SU-DHL-6 (cell line): ENCODE measurements at regions not wholly inside any gene's neighbourhood (a gene's known extent, or its start where the extent isn't known, plus 50 kb on each side); places are given as distances from the start of the nearest gene placed in this dataset.

ENCODE experiments used
- CTCF ChIP-seq: fragments of 200-600 bp; sonication (generic); IDR thresholded peaks from one replicate; pipeline ENCODE4 v1.5.1; 2017; ENCODE audit warnings: antibody characterized with exemption, mild to moderate bottlenecking, low read length, moderate library complexity; ENCODE audit not compliant: insufficient read depth, poor library complexity, severe bottlenecking
- EZH2phosphoT487 ChIP-seq: fragments of 200-600 bp; sonication (generic), shearing (Covaris generic); conservative IDR thresholded peaks from 2 replicates; pipeline ENCODE4 v1.6.1; 2018; ENCODE audit warnings: mild to moderate bottlenecking, antibody characterized with exemption, low read length, moderate library complexity, mixed read lengths

- TF ChIP-seq CTCF = no peak
- TF ChIP-seq EZH2phosphoT487 = no peak
Observed at GRCh38 chr6:156525541-156525940, 251.6 kb upstream of the ARID1B start.
